ENCODE measurements at regions not wholly inside any gene's neighbourhood (a gene's known extent, or its start where the extent isn't known, plus 50 kb on each side); places are given as distances from the start of the nearest gene placed in this dataset.

DNA sequence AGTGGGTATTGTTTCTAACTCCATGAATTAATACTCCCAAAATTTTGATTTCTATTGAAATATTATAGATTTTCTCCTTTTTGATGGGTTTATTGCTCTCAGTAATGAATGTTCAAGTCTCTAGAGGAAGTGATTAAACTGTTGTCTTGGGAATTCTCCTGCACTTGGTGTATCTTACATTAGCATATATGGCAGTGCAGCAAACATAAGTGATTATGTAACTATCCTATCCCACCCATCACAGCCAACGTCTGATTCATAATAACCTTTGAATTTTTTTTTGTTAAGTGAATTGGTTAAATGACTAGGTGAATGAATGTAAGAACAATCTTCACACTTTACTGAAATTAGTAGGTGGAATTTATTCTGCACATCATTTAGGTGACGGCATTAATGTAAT is 483.7 kb downstream of the TAF11L14 start:
- TF ChIP-seq, protein P1, sequence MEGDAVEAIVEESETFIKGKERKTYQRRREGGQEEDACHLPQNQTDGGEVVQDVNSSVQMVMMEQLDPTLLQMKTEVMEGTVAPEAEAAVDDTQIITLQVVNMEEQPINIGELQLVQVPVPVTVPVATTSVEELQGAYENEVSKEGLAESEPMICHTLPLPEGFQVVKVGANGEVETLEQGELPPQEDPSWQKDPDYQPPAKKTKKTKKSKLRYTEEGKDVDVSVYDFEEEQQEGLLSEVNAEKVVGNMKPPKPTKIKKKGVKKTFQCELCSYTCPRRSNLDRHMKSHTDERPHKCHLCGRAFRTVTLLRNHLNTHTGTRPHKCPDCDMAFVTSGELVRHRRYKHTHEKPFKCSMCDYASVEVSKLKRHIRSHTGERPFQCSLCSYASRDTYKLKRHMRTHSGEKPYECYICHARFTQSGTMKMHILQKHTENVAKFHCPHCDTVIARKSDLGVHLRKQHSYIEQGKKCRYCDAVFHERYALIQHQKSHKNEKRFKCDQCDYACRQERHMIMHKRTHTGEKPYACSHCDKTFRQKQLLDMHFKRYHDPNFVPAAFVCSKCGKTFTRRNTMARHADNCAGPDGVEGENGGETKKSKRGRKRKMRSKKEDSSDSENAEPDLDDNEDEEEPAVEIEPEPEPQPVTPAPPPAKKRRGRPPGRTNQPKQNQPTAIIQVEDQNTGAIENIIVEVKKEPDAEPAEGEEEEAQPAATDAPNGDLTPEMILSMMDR (IDR thresholded peaks at IDR 0.05), result no peak
- peaks cover 16% of the 10 kb centered on the region for H3K9me3 Mint-ChIP-seq
- DNase-seq, result no peak
- no peaks in the 10 kb centered on the region for H3K36me3 Mint-ChIP-seq (ENCODE audit: low read depth)
- no peaks in the 10 kb centered on the region for H3K4me1 Mint-ChIP-seq (ENCODE audit: low read depth)
- no peak for ATAC-seq
- no peaks in the 10 kb centered on the region for H3K27me3 Mint-ChIP-seq
- CTCF ChIA-PET, result no interaction called here
- H3K27ac Mint-ChIP-seq, result no peak overlapping the region
- H3K4me3 Mint-ChIP-seq, result no peak overlapping the region
- POLR2A ChIA-PET, result no interaction called here
- intact Hi-C loops (cut with micrococcal nuclease), result no loop called here

DNA sequence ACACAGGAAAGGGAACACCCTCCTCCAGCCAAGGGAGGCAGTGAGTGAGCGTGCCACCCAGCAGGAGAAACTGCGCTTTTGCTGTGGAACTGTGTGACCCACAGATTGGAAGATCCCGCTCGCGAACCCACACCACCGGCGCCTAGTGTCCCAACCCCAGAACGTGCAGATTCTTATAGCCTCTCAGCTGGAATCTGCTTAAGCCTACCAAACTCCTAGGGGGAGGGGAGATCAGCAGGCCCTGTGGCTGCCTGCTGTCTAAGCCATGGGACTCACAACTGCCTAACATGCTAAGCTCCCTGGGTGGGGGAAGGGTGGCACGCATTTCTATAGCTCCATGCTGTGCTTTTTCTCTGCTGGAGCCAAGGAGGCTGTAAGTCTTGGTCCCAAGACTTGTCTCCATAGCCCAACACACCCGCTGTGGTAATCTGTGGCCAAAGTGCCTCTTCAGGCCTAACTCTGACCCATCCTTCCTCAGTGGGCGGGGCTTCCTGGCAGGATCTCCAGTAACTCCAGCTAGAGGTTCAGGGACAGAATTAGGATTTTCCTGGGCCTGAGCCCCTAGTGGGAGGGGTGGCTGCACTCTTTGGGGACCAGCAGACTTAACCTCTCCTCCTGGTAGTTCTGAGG is 485.0 kb downstream of the TAF11L14 start:
- H3K27ac Mint-ChIP-seq, result no peak overlapping the region
- peaks cover 16% of the 10 kb centered on the region for H3K9me3 Mint-ChIP-seq
- DNase-seq, result no peak
- ChIA-PET CTCF (no interaction called here), POLR2A (no interaction called here)
- H3K27me3 Mint-ChIP-seq, result no peaks in the 10 kb centered on the region
- H3K4me3 Mint-ChIP-seq, result no peak overlapping the region
- intact Hi-C loops (cut with micrococcal nuclease), result no loop called here
- no peak for ATAC-seq
- H3K36me3 Mint-ChIP-seq (ENCODE audit: low read depth), result no peaks in the 10 kb centered on the region
- H3K4me1 Mint-ChIP-seq (ENCODE audit: low read depth), result no peaks in the 10 kb centered on the region
- TF ChIP-seq, protein P1 (IDR thresholded peaks at IDR 0.05), result no peak

DNA sequence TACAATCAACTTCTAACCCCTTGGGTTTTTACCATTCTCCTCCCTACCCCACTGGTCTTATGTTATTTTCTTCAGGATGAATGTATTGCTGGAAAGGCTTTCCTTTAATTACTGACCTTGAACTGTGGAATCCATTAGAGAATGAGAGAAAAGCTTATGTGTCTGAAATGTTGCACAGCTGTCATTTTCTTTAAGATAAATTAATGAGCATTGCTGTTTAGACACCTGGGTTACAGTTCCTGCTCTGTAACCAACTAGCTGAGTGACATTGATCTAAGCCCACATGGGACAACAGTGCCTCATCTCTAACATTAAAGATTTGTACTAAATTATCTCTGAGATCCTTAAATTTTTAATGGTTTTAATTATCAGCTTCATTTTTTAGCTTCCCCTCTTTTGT is 507.0 kb downstream of the TAF11L14 start:
- no peaks in the 10 kb centered on the region for H3K27me3 Mint-ChIP-seq
- ATAC-seq (no peak), DNase-seq (no peak)
- H3K9me3 Mint-ChIP-seq, result peaks cover 4% of the 10 kb centered on the region
- POLR2A ChIA-PET, result no interaction called here
- H3K4me1 Mint-ChIP-seq (ENCODE audit: low read depth), result no peaks in the 10 kb centered on the region
- intact Hi-C loops (cut with micrococcal nuclease), result no loop called here
- CTCF ChIA-PET, result no interaction called here
- H3K27ac Mint-ChIP-seq, result no peak overlapping the region
- TF ChIP-seq, protein P1 (IDR thresholded peaks at IDR 0.05), result no peak
- no peak overlapping the region for H3K4me3 Mint-ChIP-seq
- no peaks in the 10 kb centered on the region for H3K36me3 Mint-ChIP-seq (ENCODE audit: low read depth)

DNA sequence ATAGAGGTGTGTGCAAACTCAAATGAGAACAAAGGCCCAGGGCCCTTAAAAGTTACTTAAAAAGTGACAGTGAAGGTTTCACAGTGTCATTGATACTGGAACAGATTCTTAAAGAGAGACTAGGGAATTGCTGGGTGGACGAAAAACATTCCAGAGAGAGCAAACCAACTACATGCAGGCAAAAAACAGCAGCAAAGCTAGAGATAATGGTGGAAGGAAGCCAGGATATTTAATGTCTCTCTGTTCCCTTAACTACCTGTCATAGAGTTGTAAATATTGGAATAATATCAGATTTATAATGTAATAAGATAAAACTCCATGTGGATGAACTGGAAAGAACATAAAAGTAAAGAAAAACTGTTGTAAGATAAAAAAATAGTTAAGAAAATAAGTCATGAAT is 508.6 kb downstream of the TAF11L14 start:
- Mint-ChIP-seq H3K36me3 (ENCODE audit: low read depth) (no peaks in the 10 kb centered on the region), H3K4me3 (no peak overlapping the region), H3K4me1 (ENCODE audit: low read depth) (no peaks in the 10 kb centered on the region), H3K27ac (no peak overlapping the region), H3K9me3 (peaks cover 2% of the 10 kb centered on the region), H3K27me3 (no peaks in the 10 kb centered on the region)
- ChIA-PET POLR2A (no interaction called here), CTCF (no interaction called here)
- TF ChIP-seq, protein P1 (IDR thresholded peaks at IDR 0.05), result no peak
- ATAC-seq, result no peak
- intact Hi-C loops (cut with micrococcal nuclease), result no loop called here
- no peak for DNase-seq

DNA sequence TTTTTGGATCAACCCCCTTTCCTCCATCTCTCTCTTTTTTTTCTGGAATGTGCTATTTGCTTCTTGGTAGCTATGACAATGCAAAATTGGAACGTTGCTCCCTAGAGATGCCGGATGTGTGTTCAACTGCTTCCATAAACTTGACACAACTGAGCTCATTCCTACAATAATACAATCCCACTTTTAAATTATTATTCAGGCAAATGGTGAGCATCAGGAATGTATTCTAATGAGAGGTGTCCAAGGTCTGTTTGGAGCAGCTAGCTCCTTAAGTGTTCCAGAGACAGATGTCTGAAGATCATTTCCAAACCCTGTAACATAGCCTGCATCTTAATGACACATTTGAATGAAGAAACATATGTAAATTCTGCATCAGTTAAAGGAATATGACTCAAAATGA is 518.4 kb downstream of the TAF11L14 start:
- ChIA-PET POLR2A (no interaction called here), CTCF (no interaction called here)
- intact Hi-C loops (cut with micrococcal nuclease), result no loop called here
- H3K9me3 Mint-ChIP-seq, result peaks cover 11% of the 10 kb centered on the region
- H3K4me1 Mint-ChIP-seq (ENCODE audit: low read depth), result no peaks in the 10 kb centered on the region
- H3K27ac Mint-ChIP-seq, result no peak overlapping the region
- H3K27me3 Mint-ChIP-seq, result no peaks in the 10 kb centered on the region
- ATAC-seq (no peak), DNase-seq (no peak)
- no peaks in the 10 kb centered on the region for H3K36me3 Mint-ChIP-seq (ENCODE audit: low read depth)
- no peak overlapping the region for H3K4me3 Mint-ChIP-seq
- TF ChIP-seq, protein P1 (IDR thresholded peaks at IDR 0.05), result no peak

Data from activated CD8-positive, alpha-beta T cell treated with anti-CD3 and anti-CD28 coated beads for 36 hours (primary cell).